Hepatocyte (in vitro differentiated cells): ENCODE measurements at regions not wholly inside any gene's neighbourhood (a gene's known extent, or its start where the extent isn't known, plus 50 kb on each side); places are given as distances from the start of the nearest gene placed in this dataset.

Experiments
- DNase-seq: peaks from one replicate; pipeline ENCODE4 v3.0.0-alpha.2; 2016; ENCODE audit warnings: low spot score
- H2AFZ ChIP-seq: fragments of 200-600 bp; sonication (generic); 2 replicates; pipeline ENCODE4 v1.6.0; 2016; ENCODE audit warnings: antibody characterized with exemption, mild to moderate bottlenecking
- H3K27ac ChIP-seq: fragments of 200-600 bp; sonication (generic); 2 replicates; pipeline ENCODE4 v1.5.1; 2016; ENCODE audit warnings: mild to moderate bottlenecking
- H3K27me3 ChIP-seq: fragments of 200-600 bp; sonication (generic); 2 replicates; pipeline ENCODE4 v1.6.1; 2016
- H3K36me3 ChIP-seq: fragments of 200-600 bp; sonication (generic); replicated peaks from 2 replicates; pipeline ENCODE4 v1.5.1; 2016; ENCODE audit warnings: low read depth; ENCODE audit not compliant: insufficient read depth
- H3K4me1 ChIP-seq: fragments of 200-600 bp; sonication (generic); 2 replicates; pipeline ENCODE4 v1.5.1; 2016; ENCODE audit warnings: mild to moderate bottlenecking, moderate library complexity; ENCODE audit not compliant: insufficient read depth
- H3K4me2 ChIP-seq: fragments of 200-600 bp; sonication (generic); 2 replicates; pipeline ENCODE4 v1.6.0; 2016
- H3K4me3 ChIP-seq: fragments of 200-600 bp; sonication (generic); 2 replicates; pipeline ENCODE4 v1.5.1; 2016; ENCODE audit warnings: mild to moderate bottlenecking
- H3K79me2 ChIP-seq: fragments of 200-600 bp; sonication (generic); 2 replicates; pipeline ENCODE4 v1.6.0; 2017; ENCODE audit warnings: mild to moderate bottlenecking
- H3K9me2 ChIP-seq: fragments of 200-600 bp; sonication (generic); replicated peaks from 2 replicates; pipeline ENCODE4 v1.6.0; 2017; ENCODE audit warnings: mild to moderate bottlenecking; ENCODE audit not compliant: insufficient read depth
- H3K9me3 ChIP-seq: fragments of 200-600 bp; sonication (generic); 2 replicates; pipeline ENCODE4 v1.5.1; 2016; ENCODE audit warnings: low read depth, mild to moderate bottlenecking
- H4K20me1 ChIP-seq: fragments of 200-600 bp; sonication (generic); 2 replicates; pipeline ENCODE4 v1.6.0; 2016; ENCODE audit warnings: mild to moderate bottlenecking; ENCODE audit not compliant: insufficient read depth, poor library complexity, severe bottlenecking
- EZH2 ChIP-seq: fragments of 200-600 bp; sonication (generic); IDR thresholded peaks from 2 replicates; pipeline ENCODE4 v1.6.1; 2016; ENCODE audit warnings: antibody characterized with exemption, mild to moderate bottlenecking, borderline replicate concordance
- EZH2phosphoT487 ChIP-seq: fragments of 200-600 bp; sonication (generic); IDR thresholded peaks from one replicate; pipeline ENCODE4 v1.6.1; 2018; ENCODE audit warnings: antibody characterized with exemption, mild to moderate bottlenecking, low read depth, moderate library complexity; ENCODE audit not compliant: unreplicated experiment, severe bottlenecking
- WGBS: methylation state at CpG from one replicate; pipeline ENCODE4 v1.1.6; 2016; ENCODE audit warnings: low lambda C conversion rate; ENCODE audit errors: missing lambda C conversion rate; 5-methylcytosine and 5-hydroxymethylcytosine counted together
- TF ChIP-seq, protein P1 (sequence below): fragments of 200-600 bp; sonication (generic); IDR thresholded peaks from 2 replicates; pipeline ENCODE4 v1.5.1; 2016; ENCODE audit warnings: antibody characterized with exemption, mild to moderate bottlenecking; ENCODE audit not compliant: poor library complexity

GRCh38 chr10:26385443-26385842 is 52.7 kb upstream of the APBB1IP start:
- no peak overlapping the region for H3K4me2 ChIP-seq
- no peaks in the 10 kb centered on the region for H4K20me1 ChIP-seq
- H3K4me3 ChIP-seq: no peak overlapping the region
- no peaks in the 10 kb centered on the region for H3K79me2 ChIP-seq
- H2AFZ ChIP-seq: no peak overlapping the region
- no peaks in the 10 kb centered on the region for H3K36me3 ChIP-seq
- 82% methylated on average over 4 of the region's 4 CpGs for WGBS
- H3K27me3 ChIP-seq: no peaks in the 10 kb centered on the region
- no peak for DNase-seq
- TF ChIP-seq EZH2phosphoT487 (no peak), EZH2 (no peak)
- TF ChIP-seq, protein P1, sequence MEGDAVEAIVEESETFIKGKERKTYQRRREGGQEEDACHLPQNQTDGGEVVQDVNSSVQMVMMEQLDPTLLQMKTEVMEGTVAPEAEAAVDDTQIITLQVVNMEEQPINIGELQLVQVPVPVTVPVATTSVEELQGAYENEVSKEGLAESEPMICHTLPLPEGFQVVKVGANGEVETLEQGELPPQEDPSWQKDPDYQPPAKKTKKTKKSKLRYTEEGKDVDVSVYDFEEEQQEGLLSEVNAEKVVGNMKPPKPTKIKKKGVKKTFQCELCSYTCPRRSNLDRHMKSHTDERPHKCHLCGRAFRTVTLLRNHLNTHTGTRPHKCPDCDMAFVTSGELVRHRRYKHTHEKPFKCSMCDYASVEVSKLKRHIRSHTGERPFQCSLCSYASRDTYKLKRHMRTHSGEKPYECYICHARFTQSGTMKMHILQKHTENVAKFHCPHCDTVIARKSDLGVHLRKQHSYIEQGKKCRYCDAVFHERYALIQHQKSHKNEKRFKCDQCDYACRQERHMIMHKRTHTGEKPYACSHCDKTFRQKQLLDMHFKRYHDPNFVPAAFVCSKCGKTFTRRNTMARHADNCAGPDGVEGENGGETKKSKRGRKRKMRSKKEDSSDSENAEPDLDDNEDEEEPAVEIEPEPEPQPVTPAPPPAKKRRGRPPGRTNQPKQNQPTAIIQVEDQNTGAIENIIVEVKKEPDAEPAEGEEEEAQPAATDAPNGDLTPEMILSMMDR: no peak
- no peaks in the 10 kb centered on the region for H3K4me1 ChIP-seq
- no peaks in the 10 kb centered on the region for H3K9me2 ChIP-seq
- H3K9me3 ChIP-seq: no peaks in the 10 kb centered on the region
- H3K27ac ChIP-seq: no peak overlapping the region

GRCh38 chr10:26386781-26387180 is 51.4 kb upstream of the APBB1IP start:
- Histone ChIP-seq H2AFZ (no peak overlapping the region), H3K9me3 (no peaks in the 10 kb centered on the region), H3K9me2 (no peaks in the 10 kb centered on the region), H3K79me2 (no peaks in the 10 kb centered on the region), H3K4me1 (no peaks in the 10 kb centered on the region), H3K4me2 (no peak overlapping the region), H3K4me3 (no peak overlapping the region), H3K27ac (no peak overlapping the region), H3K36me3 (no peaks in the 10 kb centered on the region), H4K20me1 (no peaks in the 10 kb centered on the region), H3K27me3 (peaks cover 6% of the 10 kb centered on the region)
- no peak for DNase-seq
- no peak for TF ChIP-seq EZH2phosphoT487
- TF ChIP-seq, protein P1: no peak
- TF ChIP-seq EZH2: no peak
- WGBS: 98% methylated on average over 4 of the region's 4 CpGs
